Cardiac muscle cell (in vitro differentiated cells and primary cell): ENCODE measurements at regions not wholly inside any gene's neighbourhood (a gene's known extent, or its start where the extent isn't known, plus 50 kb on each side); places are given as distances from the start of the nearest gene placed in this dataset.

ENCODE experiments used
- DNase-seq, 2 donors: peaks; one replicate each; pipeline versions ENCODE4 v3.0.0 to v3.0.0-alpha.2; 2010 to 2017; ENCODE audit warnings: low read depth in 1 of 2, low spot score in 1 of 2
- H3K27ac ChIP-seq: fragments of 200-600 bp; sonication (generic); 2 replicates; pipeline ENCODE4 v1.5.1; 2016
- H3K27me3 ChIP-seq: fragments of 200-600 bp; sonication (generic); 2 replicates; pipeline ENCODE4 v1.6.0; 2016; ENCODE audit warnings: control low read depth
- H3K36me3 ChIP-seq: fragments of 200-600 bp; sonication (generic); 2 replicates; pipeline ENCODE4 v1.5.1; 2016; ENCODE audit warnings: control low read depth
- H3K4me1 ChIP-seq: fragments of 200-600 bp; sonication (generic); 2 replicates; pipeline ENCODE4 v1.8.1; 2017; ENCODE audit warnings: low read depth, mild to moderate bottlenecking, mixed run types
- H3K4me3 ChIP-seq: fragments of 200-600 bp; sonication (generic); 2 replicates; pipeline ENCODE4 v1.5.1; 2016; ENCODE audit warnings: mild to moderate bottlenecking
- H3K9me3 ChIP-seq: fragments of 200-600 bp; sonication (generic); 2 replicates; pipeline ENCODE4 v1.5.1; 2017; ENCODE audit warnings: low read depth, mild to moderate bottlenecking, control low read depth
- CTCF ChIP-seq: IDR thresholded peaks from 2 replicates; pipeline ENCODE4 v1.5.1; 2012; ENCODE audit warnings: low read depth, mild to moderate bottlenecking, low read length

GRCh38 chr20:40287683-40288082 is 401.4 kb downstream of the MAFB start:
- TF ChIP-seq CTCF = no peak
- no peaks in the 10 kb centered on the region for H3K4me1 ChIP-seq
- H3K27me3 ChIP-seq = no peaks in the 10 kb centered on the region
- no peaks in the 10 kb centered on the region for H3K36me3 ChIP-seq
- no peak overlapping the region for H3K4me3 ChIP-seq
- H3K9me3 ChIP-seq = no peaks in the 10 kb centered on the region
- DNase-seq = no peak
- no peak overlapping the region for H3K27ac ChIP-seq

GRCh38 chr20:40286975-40287531 is 402.0 kb downstream of the MAFB start:
- H3K27ac ChIP-seq = no peak overlapping the region
- H3K9me3 ChIP-seq = no peaks in the 10 kb centered on the region
- H3K36me3 ChIP-seq = no peaks in the 10 kb centered on the region
- no peak overlapping the region for H3K4me3 ChIP-seq
- no peak for TF ChIP-seq CTCF
- peak in 1 of 2 donors; percentile 29 for DNase-seq
- H3K27me3 ChIP-seq = no peaks in the 10 kb centered on the region
- no peaks in the 10 kb centered on the region for H3K4me1 ChIP-seq

- TF ChIP-seq CTCF = no peak
- H3K36me3 ChIP-seq = no peaks in the 10 kb centered on the region
- H3K4me1 ChIP-seq = no peaks in the 10 kb centered on the region
- no peaks in the 10 kb centered on the region for H3K9me3 ChIP-seq
- H3K4me3 ChIP-seq = no peak overlapping the region
- H3K27me3 ChIP-seq = no peaks in the 10 kb centered on the region
- DNase-seq = no peak
- H3K27ac ChIP-seq = no peak overlapping the region
Observed at GRCh38 chr20:40284611-40285010, 404.4 kb downstream of the MAFB start.

- Histone ChIP-seq H3K4me1 (no peaks in the 10 kb centered on the region), H3K36me3 (no peaks in the 10 kb centered on the region), H3K4me3 (no peak overlapping the region), H3K27ac (no peak overlapping the region), H3K27me3 (no peaks in the 10 kb centered on the region), H3K9me3 (no peaks in the 10 kb centered on the region)
- no peak for DNase-seq
- TF ChIP-seq CTCF = no peak
Observed at GRCh38 chr20:40283689-40284088, 405.3 kb downstream of the MAFB start.

- Histone ChIP-seq H3K27ac (no peak overlapping the region), H3K4me1 (no peaks in the 10 kb centered on the region), H3K27me3 (no peaks in the 10 kb centered on the region), H3K36me3 (no peaks in the 10 kb centered on the region), H3K4me3 (no peak overlapping the region), H3K9me3 (no peaks in the 10 kb centered on the region)
- no peak for DNase-seq
- no peak for TF ChIP-seq CTCF
Observed at GRCh38 chr20:40282941-40283340, 406.1 kb downstream of the MAFB start.

GRCh38 chr20:40282541-40282940 is 406.5 kb downstream of the MAFB start:
- no peaks in the 10 kb centered on the region for H3K9me3 ChIP-seq
- DNase-seq = no peak
- H3K4me1 ChIP-seq = no peaks in the 10 kb centered on the region
- H3K27me3 ChIP-seq = no peaks in the 10 kb centered on the region
- no peaks in the 10 kb centered on the region for H3K36me3 ChIP-seq
- H3K4me3 ChIP-seq = no peak overlapping the region
- H3K27ac ChIP-seq = no peak overlapping the region
- TF ChIP-seq CTCF = no peak
